T-cell (primary cell): ENCODE measurements at regions not wholly inside any gene's neighbourhood (a gene's known extent, or its start where the extent isn't known, plus 50 kb on each side); places are given as distances from the start of the nearest gene placed in this dataset.

Experiments
- ATAC-seq, 4 experiments: fragments of 200-7000 bp in 3 of 4; fragments of 150-1000 bp in 1 of 4; cut with Tn5 transposase; replicated peaks in 1 of 4; 1 replicate in 3 of 4; 2 replicates in 1 of 4; pipeline ENCODE4 v1.10.0; 2021; ENCODE audit warnings: moderate library complexity in 3 of 4, mild to moderate bottlenecking in 2 of 4, moderate number of reproducible peaks in 1 of 4
- CTCF ChIA-PET, 2 donors: fragments of 300-600 bp; sonication (Branson Sonifier 250); formaldehyde crosslinking; loops; one replicate each; lab custom pipeline; 2022; ENCODE audit warnings: antibody characterized with exemption in 2 of 2; lab: Charles Lee
- POLR2A ChIA-PET, 2 donors: fragments of 300-600 bp; sonication (Branson Sonifier 250); formaldehyde crosslinking; loops; one replicate each; lab custom pipeline; 2022; ENCODE audit warnings: antibody characterized with exemption in 2 of 2; lab: Charles Lee
- DNase-seq, 35 experiments: peaks; one replicate each; pipeline versions ENCODE4 v3.0.0 to v3.0.0-alpha.2; 2013 to 2023
- H3K27ac ChIP-seq: one replicate; pipeline ENCODE4 v1.5.1; 2013; ENCODE audit warnings: low read length
- H3K27me3 ChIP-seq, 2 experiments: replicated peaks in 1 of 2; 1 replicate in 1 of 2; 2 replicates in 1 of 2; pipeline versions ENCODE4 v1.6.1 to v1.7.0; 2013; ENCODE audit warnings: low read length in 1 of 2, mixed read lengths in 1 of 2; ENCODE audit not compliant: control insufficient read depth in 2 of 2, insufficient read depth in 2 of 2; ENCODE audit errors: extremely low read depth in 1 of 2
- H3K36me3 ChIP-seq, 2 donors: 1 replicate in 1 of 2; 2 replicates in 1 of 2; pipeline versions ENCODE4 v1.6.1 to v1.7.0; 2013; ENCODE audit warnings: low read length in 1 of 2; ENCODE audit not compliant: control insufficient read depth in 2 of 2, insufficient read depth in 1 of 2; ENCODE audit errors: extremely low read depth in 1 of 2
- H3K4me1 ChIP-seq, 2 experiments: 1 replicate in 1 of 2; 2 replicates in 1 of 2; pipeline versions ENCODE4 v1.6.1 to v1.7.0; 2013; ENCODE audit warnings: low read length in 2 of 2, mixed read lengths in 1 of 2; ENCODE audit not compliant: insufficient read depth in 2 of 2, control insufficient read depth in 1 of 2; ENCODE audit errors: extremely low read depth in 1 of 2
- H3K4me3 ChIP-seq, 2 donors: 1 replicate in 1 of 2; 2 replicates in 1 of 2; pipeline versions ENCODE4 v1.5.1 to v1.7.0; 2013; ENCODE audit warnings: mild to moderate bottlenecking in 2 of 2, low read length in 1 of 2, moderate library complexity in 1 of 2; ENCODE audit not compliant: control insufficient read depth in 1 of 2; ENCODE audit errors: extremely low read depth in 1 of 2
- H3K9me3 ChIP-seq: 2 replicates; pipeline ENCODE4 v1.7.0; 2013
- H3K27ac Mint-ChIP-seq, 2 donors: one replicate each; pipeline ENCODE4 v1.8.0; 2020 to 2021; ENCODE audit warnings: mild to moderate bottlenecking in 2 of 2, mixed read lengths in 2 of 2
- H3K27me3 Mint-ChIP-seq, 2 donors: one replicate each; pipeline ENCODE4 v1.8.0; 2021 to 2022; ENCODE audit warnings: mixed read lengths in 2 of 2
- H3K36me3 Mint-ChIP-seq: one replicate; pipeline ENCODE4 v1.8.0; 2021; ENCODE audit warnings: mixed read lengths
- H3K4me1 Mint-ChIP-seq, 3 donors: one replicate each; pipeline ENCODE4 v1.8.0; 2020 to 2022; ENCODE audit warnings: mixed read lengths in 3 of 3, mild to moderate bottlenecking in 1 of 3
- H3K4me3 Mint-ChIP-seq, 3 donors: one replicate each; pipeline ENCODE4 v1.8.0; 2020 to 2022; ENCODE audit warnings: mild to moderate bottlenecking in 3 of 3, mixed read lengths in 3 of 3, moderate library complexity in 3 of 3
- H3K9me3 Mint-ChIP-seq, 3 donors: one replicate each; pipeline ENCODE4 v1.8.0; 2020 to 2022; ENCODE audit warnings: mixed read lengths in 3 of 3
- WGBS: methylation state at CpG from one replicate; pipeline ENCODE4 v1.1.5; 2013; ENCODE audit warnings: missing lambda C conversion rate; ENCODE audit not compliant: insufficient coverage; 5-methylcytosine and 5-hydroxymethylcytosine counted together

GRCh38 chr3:170724599-170725280 is 138.9 kb upstream of the SLC7A14 start:
- no peaks in the 10 kb centered on the region for H3K9me3 Mint-ChIP-seq
- H3K27ac Mint-ChIP-seq, result no peak overlapping the region
- no peak overlapping the region for H3K4me3 Mint-ChIP-seq
- no peak for DNase-seq
- ATAC-seq, result no peak
- no CpG with 5 or more reads among the region's 1 CpG for WGBS
- H3K27me3 Mint-ChIP-seq, result peaks cover 4 to 8% of the 10 kb centered on the region in 2 donors
- no peak overlapping the region for H3K4me3 ChIP-seq
- H3K4me1 Mint-ChIP-seq, result no peaks in the 10 kb centered on the region
- H3K9me3 ChIP-seq, result no peaks in the 10 kb centered on the region
- POLR2A ChIA-PET, result no interaction called here
- no peaks in the 10 kb centered on the region for H3K36me3 Mint-ChIP-seq
- H3K27ac ChIP-seq, result no peak overlapping the region
- H3K36me3 ChIP-seq, result no peaks in the 10 kb centered on the region
- no peaks in the 10 kb centered on the region for H3K4me1 ChIP-seq
- H3K27me3 ChIP-seq, result no peaks in the 10 kb centered on the region
- CTCF ChIA-PET, result interaction anchor here in 1 of 2 donors (0.6 kb wide), 1 partner anchor 309 kb away, joined by 3 read pairs; no protein-coding TSS in a partner anchor

- no peak overlapping the region for H3K27ac Mint-ChIP-seq
- H3K4me1 Mint-ChIP-seq, result no peaks in the 10 kb centered on the region
- WGBS, result no CpG with 5 or more reads among the region's 1 CpG
- POLR2A ChIA-PET, result no interaction called here
- H3K36me3 Mint-ChIP-seq, result no peaks in the 10 kb centered on the region
- no peak overlapping the region for H3K4me3 Mint-ChIP-seq
- H3K9me3 Mint-ChIP-seq, result peaks cover 0 to 7% (median 5%) of the 10 kb centered on the region in 3 donors
- peaks cover 3% of the 10 kb centered on the region for H3K9me3 ChIP-seq
- no peaks in the 10 kb centered on the region for H3K36me3 ChIP-seq
- peaks cover 16 to 22% of the 10 kb centered on the region in 2 donors for H3K27me3 Mint-ChIP-seq
- no peak for ATAC-seq
- no peak for DNase-seq
- no peak overlapping the region for H3K4me3 ChIP-seq
- no peaks in the 10 kb centered on the region for H3K4me1 ChIP-seq
- CTCF ChIA-PET, result no interaction called here
- H3K27me3 ChIP-seq, result no peaks in the 10 kb centered on the region
- H3K27ac ChIP-seq, result no peak overlapping the region
Observed at GRCh38 chr3:170723241-170723640, 137.4 kb upstream of the SLC7A14 start.

- H3K9me3 Mint-ChIP-seq, result peaks cover 0 to 7% (median 5%) of the 10 kb centered on the region in 3 donors
- Histone ChIP-seq H3K27ac (no peak overlapping the region), H3K27me3 (no peaks in the 10 kb centered on the region), H3K4me3 (no peak overlapping the region), H3K9me3 (peaks cover 3% of the 10 kb centered on the region), H3K4me1 (no peaks in the 10 kb centered on the region), H3K36me3 (no peaks in the 10 kb centered on the region)
- no peak for DNase-seq
- ATAC-seq, result no peak
- ChIA-PET POLR2A (no interaction called here), CTCF (no interaction called here)
- H3K4me3 Mint-ChIP-seq, result no peak overlapping the region
- H3K27me3 Mint-ChIP-seq, result peaks cover 20 to 35% of the 10 kb centered on the region in 2 donors
- H3K4me1 Mint-ChIP-seq, result no peaks in the 10 kb centered on the region
- H3K27ac Mint-ChIP-seq, result no peak overlapping the region
- H3K36me3 Mint-ChIP-seq, result no peaks in the 10 kb centered on the region
Observed at GRCh38 chr3:170721563-170721962, 135.7 kb upstream of the SLC7A14 start.

- Mint-ChIP-seq H3K4me3 (no peak overlapping the region), H3K36me3 (no peaks in the 10 kb centered on the region), H3K9me3 (peaks cover 0 to 7% (median 5%) of the 10 kb centered on the region in 3 donors), H3K4me1 (no peaks in the 10 kb centered on the region), H3K27me3 (peaks cover 31 to 47% of the 10 kb centered on the region in 2 donors), H3K27ac (no peak overlapping the region)
- ChIA-PET CTCF (interaction anchor here in 1 of 2 donors (0.5 kb wide), 1 partner anchor 119 kb away, joined by 5 read pairs; no protein-coding TSS in a partner anchor), POLR2A (no interaction called here)
- Histone ChIP-seq H3K4me3 (no peak overlapping the region), H3K4me1 (no peaks in the 10 kb centered on the region), H3K9me3 (peaks cover 3% of the 10 kb centered on the region), H3K36me3 (no peaks in the 10 kb centered on the region), H3K27ac (no peak overlapping the region), H3K27me3 (no peaks in the 10 kb centered on the region)
- DNase-seq, result no peak
- no CpG with 5 or more reads among the region's 1 CpG for WGBS
- no peak for ATAC-seq
Observed at GRCh38 chr3:170719300-170719699, 133.4 kb upstream of the SLC7A14 start.

GRCh38 chr3:170718848-170719247 is 133.0 kb upstream of the SLC7A14 start:
- Histone ChIP-seq H3K9me3 (peaks cover 3% of the 10 kb centered on the region), H3K27me3 (no peaks in the 10 kb centered on the region), H3K4me1 (no peaks in the 10 kb centered on the region), H3K36me3 (no peaks in the 10 kb centered on the region), H3K4me3 (no peak overlapping the region), H3K27ac (no peak overlapping the region)
- no peaks in the 10 kb centered on the region for H3K4me1 Mint-ChIP-seq
- DNase-seq, result no peak
- peaks cover 0 to 7% (median 5%) of the 10 kb centered on the region in 3 donors for H3K9me3 Mint-ChIP-seq
- H3K27me3 Mint-ChIP-seq, result peaks cover 33 to 47% of the 10 kb centered on the region in 2 donors
- CTCF ChIA-PET, result no interaction called here
- H3K4me3 Mint-ChIP-seq, result no peak overlapping the region
- ATAC-seq, result no peak
- no CpG with 5 or more reads among the region's 3 CpGs for WGBS
- POLR2A ChIA-PET, result no interaction called here
- H3K36me3 Mint-ChIP-seq, result no peaks in the 10 kb centered on the region
- no peak overlapping the region for H3K27ac Mint-ChIP-seq

GRCh38 chr3:170717410-170718402 is 131.8 kb upstream of the SLC7A14 start:
- H3K27ac Mint-ChIP-seq, result no peak overlapping the region
- WGBS, result no CpG with 5 or more reads among the region's 6 CpGs
- Histone ChIP-seq H3K4me3 (no peak overlapping the region), H3K9me3 (peaks cover 3% of the 10 kb centered on the region), H3K27ac (no peak overlapping the region), H3K36me3 (no peaks in the 10 kb centered on the region), H3K4me1 (no peaks in the 10 kb centered on the region), H3K27me3 (no peaks in the 10 kb centered on the region)
- no peaks in the 10 kb centered on the region for H3K4me1 Mint-ChIP-seq
- DNase-seq (no peak), ATAC-seq (no peak)
- peaks cover 33 to 47% of the 10 kb centered on the region in 2 donors for H3K27me3 Mint-ChIP-seq
- H3K4me3 Mint-ChIP-seq, result no peak overlapping the region
- peaks cover 0 to 7% (median 5%) of the 10 kb centered on the region in 3 donors for H3K9me3 Mint-ChIP-seq
- POLR2A ChIA-PET, result interaction anchor here in 1 of 2 donors (0.6 kb wide), 1 partner anchor 354 kb away, joined by 3 read pairs; no protein-coding TSS in a partner anchor
- no peaks in the 10 kb centered on the region for H3K36me3 Mint-ChIP-seq
- CTCF ChIA-PET, result no interaction called here
